HK-2 (cell line): ENCODE measurements at regions not wholly inside any gene's neighbourhood (a gene's known extent, or its start where the extent isn't known, plus 50 kb on each side); places are given as distances from the start of the nearest gene placed in this dataset.
A peak's percentile ranks its signal among the peaks of the same experiment; 100 is the strongest.

Experiments used
- DNase-seq: peaks from one replicate; pipeline ENCODE4 v3.0.0-alpha.2; 2018; ENCODE audit not compliant: unreplicated experiment

DNA sequence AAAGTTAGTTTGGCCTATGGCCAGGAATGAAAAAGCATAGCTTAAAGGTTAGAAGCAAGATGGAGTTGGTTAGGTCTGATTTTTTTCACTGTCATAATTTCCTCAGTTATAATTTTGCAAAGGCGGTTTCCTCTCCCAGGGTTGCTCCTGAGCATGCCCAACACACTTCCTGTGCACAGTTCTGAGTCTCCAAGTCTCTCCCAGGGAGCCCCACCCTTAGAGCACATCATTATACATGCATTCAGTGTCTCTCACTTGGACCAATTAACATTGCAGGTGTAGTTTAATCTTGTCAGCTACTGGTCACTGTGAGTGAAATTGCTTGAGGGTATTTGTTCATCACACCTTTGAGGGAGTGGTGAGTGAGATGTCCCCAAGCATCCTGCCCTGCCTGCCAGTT is 96.0 kb upstream of the ATP10A start:
- DNase-seq = no peak

DNA sequence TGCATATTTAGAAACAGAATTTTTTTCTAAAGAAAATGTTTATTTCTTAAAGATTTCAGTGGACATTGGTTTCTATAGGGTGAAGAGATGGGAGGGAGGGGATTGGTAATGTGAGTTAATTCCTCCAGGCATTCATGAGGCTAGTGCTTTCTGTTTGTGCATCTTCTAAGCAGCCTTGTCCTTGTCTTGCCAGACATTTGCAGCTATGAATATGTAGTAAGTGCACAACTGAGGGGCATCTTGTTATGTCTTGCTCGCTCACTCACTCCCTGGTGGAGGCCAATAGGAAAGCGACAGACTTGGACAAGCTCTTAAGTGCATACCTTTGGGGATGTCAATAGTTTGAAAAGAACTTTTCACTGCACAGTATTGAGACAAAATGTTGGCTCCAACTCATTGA is 92.5 kb upstream of the ATP10A start:
- DNase-seq = no peak

- DNase-seq = no peak
Observed at GRCh38 chr15:25954398-25954797, 91.3 kb upstream of the ATP10A start.

GRCh38 chr15:25950014-25950413 is 86.9 kb upstream of the ATP10A start:
- no peak for DNase-seq

DNA sequence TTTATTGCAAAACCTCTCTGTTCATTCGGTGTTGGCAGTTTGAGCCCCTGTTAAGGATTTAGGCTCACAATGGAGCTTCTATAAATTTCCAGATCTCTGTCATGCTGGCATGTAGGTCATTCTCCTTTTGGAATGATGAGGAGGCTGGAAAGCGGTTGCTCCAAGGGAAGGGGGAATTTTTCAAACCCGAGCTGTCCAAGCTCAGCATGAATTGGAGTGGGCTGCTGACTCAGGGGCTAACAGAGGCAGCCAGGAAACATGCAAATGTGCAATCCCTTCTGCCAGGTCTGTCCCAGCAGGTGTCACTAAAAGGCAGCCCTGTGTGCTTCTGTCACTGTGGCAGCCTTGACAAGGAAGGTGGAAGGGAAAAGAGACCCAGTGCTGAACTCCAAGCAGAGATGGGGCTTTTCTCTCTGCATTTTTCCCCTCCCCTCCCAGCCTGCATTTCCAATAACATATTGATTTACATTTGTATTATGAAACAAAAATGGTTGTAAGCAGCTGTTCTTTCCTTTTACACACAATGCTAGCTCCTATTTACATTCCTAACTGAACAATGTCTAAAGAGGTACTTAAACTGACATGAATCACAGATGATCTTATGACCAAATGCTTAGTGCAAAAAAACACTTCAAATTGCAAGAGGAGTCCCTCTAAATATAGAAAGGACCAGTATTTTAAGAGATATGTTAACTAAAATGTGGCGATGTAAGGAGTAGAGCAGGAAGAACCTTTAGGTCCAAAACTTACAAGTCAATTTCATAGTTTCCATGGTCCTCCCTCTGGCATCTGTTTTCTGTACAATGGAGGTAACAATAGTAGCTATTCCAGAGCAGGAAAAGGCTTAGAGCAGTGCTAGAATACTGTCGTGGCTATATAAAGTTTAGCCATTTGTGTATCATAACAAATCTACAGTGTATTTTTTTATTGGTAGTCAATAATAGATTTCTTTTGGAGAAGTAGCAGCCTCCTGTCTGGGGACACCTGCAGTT is 84.5 kb upstream of the ATP10A start:
- peak; percentile 29 for DNase-seq

- no peak for DNase-seq
Observed at GRCh38 chr15:25946241-25946805, 83.2 kb upstream of the ATP10A start.

DNA sequence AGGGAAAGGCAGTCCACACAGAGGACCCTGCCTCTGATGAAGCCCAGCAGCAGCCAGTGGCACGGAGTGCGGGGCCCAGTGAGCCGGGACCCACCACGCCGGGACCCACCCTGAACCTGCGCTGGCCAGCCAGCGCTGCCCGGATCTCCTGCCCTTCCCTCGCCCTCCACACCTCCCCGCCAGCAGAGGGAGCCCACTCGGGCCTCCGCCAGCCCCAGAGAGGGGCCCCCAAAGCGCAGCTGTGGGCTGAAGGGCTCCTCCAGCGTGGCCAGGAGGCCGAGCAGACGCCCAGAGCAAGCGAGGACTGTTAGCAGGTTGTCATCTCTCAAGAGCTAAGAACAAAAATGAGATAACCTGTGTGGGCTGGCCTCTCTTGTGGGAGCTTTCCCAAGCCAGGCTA is 81.3 kb upstream of the ATP10A start:
- DNase-seq = no peak

- no peak for DNase-seq
Observed at GRCh38 chr15:25943831-25944230, 80.7 kb upstream of the ATP10A start.

DNA sequence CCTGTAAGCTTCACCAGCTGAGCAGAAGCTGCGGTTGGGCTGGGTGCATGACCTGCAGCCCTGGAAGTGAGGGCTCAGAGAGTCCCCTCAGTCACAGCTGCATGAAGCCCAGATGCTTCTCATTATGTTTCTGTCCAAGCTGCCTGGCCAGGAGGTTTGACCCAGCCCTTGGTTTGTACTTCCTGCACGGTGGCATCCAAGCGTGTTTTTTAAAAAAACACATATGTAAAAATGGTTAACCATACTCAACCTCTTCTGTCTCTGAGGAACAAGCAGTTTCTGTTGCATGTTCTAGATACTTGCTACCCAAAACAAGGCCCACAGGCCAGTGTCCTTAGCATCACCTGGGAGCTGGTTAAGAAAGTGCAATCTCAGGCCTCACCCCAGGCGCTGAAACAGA is 76.0 kb upstream of the ATP10A start:
- no peak for DNase-seq

DNA sequence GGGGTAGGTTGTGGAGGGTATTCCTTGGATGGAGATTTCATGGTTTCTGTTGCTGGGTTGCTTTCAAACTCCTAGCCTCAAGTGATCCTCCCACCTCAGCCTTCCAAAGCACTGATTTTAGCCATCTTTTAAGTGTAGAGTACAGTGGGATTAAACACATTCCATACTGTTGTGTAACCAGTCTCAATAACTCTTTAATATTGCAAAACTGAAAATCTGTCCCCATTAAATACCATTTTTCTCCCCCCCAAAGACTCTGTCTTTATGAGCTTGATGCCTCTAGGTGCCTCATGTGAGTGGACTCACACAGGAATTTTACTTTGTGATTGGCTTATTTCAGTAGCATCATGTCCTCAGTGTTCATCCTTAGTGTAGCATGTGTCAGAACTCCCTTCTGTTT is 74.7 kb upstream of the ATP10A start:
- no peak for DNase-seq

GRCh38 chr15:25936004-25936403 is 72.9 kb upstream of the ATP10A start:
- no peak for DNase-seq

DNA sequence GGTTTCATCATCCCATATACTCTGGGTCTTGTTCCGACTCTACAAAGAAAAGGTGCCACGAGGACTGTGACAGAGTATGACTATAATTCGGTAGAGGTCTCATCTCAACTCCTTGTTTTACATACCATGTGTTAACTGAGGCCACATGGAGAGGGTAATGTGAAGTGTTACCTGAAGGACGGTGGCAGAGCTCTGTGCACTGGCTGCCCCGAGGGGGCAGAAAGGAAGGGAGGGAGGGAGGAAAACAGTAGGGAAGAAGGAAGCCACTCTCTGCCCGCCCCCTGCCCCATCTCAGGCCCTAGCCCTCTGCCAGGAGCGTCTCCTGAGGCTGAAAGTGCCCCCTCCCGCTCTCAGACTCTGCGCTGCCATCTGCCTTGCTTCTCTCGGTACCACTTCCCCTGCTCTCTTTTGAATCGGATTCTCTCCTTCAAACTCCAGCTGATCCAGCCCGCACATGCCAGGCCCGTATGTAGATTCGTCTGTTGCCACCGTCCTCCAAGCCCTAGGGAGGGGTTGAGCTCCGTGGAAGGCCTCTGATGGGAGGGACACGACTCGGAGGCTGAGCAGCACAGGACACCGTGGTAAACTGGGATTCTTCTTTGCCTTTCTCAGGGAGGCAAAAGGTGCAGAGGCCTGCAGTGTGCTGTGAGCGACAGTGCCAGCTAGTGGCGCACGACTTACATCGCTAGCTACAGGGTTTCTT is 70.5 kb upstream of the ATP10A start:
- peak; percentile 68 for DNase-seq

DNA sequence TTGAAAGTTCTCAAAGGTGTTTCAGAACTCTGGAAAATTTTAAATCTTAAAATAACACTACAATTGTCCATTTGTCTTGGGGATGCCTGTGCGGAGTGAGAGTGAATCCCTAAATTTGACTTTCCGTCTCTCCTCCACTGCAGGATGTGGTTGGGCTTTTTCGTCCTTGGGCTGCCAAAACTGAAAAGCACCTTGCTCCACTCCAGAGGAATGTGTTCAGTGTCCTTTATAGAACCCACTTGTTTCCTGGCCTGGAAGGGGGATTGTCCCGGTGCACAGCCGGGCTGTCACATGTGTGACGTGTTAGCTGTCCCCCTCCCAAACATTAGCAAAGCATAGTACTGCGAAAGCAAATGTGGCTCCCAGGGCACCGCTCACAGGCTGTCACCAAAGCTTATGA is 69.6 kb upstream of the ATP10A start:
- DNase-seq = no peak

DNA sequence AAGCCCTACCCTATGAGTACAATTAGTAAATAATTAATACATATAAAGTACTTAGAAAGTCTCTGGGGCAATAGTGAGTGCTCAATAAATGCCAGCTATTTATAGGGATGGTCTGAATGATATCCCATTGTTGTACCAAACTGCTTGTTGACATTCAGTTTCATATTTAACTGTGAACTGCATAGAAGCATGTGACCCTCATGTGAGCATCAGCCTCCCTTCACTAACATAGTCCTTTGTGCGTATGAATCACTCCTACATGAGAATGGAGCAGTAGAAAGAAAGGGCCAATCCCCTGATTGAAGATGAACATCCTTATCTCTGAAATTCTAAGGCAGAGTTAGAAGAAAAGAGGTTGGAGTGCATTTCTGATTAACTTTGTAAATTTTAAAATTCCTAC is 68.7 kb upstream of the ATP10A start:
- DNase-seq = no peak

DNA sequence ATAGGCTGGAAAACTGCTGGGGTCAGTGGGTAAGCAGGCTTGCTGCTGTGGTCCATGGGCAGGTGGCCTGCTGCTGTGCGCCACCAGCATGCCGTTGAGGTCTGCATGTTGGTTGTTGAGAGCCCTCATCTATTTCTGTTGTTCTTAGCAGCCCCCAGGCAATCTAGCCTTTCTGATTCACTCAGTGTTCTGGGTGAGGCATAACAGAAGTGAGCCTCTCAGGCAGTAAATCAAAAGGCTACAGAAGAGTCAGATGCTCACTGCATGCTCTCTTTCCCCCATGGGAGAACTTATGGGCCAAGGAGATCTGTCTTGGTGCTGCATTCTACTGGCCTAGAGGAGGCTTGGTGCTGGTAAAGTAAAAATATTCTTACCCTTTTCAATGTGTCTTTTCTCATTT is 67.8 kb upstream of the ATP10A start:
- no peak for DNase-seq
